ENCODE measurements at regions not wholly inside any gene's neighbourhood (a gene's known extent, or its start where the extent isn't known, plus 50 kb on each side); places are given as distances from the start of the nearest gene placed in this dataset.

GRCh38 chr15:100760357-100760903, 119.2 kb upstream of the ALDH1A3 start:
- no peak for DNase-seq (ENCODE audit: low read depth)
- H3K4me3 ChIP-seq (replicated peaks; ENCODE audit: low read depth, low read length), result no peak overlapping the region
- TF ChIP-seq, protein P1, sequence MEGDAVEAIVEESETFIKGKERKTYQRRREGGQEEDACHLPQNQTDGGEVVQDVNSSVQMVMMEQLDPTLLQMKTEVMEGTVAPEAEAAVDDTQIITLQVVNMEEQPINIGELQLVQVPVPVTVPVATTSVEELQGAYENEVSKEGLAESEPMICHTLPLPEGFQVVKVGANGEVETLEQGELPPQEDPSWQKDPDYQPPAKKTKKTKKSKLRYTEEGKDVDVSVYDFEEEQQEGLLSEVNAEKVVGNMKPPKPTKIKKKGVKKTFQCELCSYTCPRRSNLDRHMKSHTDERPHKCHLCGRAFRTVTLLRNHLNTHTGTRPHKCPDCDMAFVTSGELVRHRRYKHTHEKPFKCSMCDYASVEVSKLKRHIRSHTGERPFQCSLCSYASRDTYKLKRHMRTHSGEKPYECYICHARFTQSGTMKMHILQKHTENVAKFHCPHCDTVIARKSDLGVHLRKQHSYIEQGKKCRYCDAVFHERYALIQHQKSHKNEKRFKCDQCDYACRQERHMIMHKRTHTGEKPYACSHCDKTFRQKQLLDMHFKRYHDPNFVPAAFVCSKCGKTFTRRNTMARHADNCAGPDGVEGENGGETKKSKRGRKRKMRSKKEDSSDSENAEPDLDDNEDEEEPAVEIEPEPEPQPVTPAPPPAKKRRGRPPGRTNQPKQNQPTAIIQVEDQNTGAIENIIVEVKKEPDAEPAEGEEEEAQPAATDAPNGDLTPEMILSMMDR (IDR thresholded peaks at IDR 0.05; ENCODE audit: low read length, missing control alignments), result no peak

- TF ChIP-seq, protein P1 (IDR thresholded peaks at IDR 0.05; ENCODE audit: low read length, missing control alignments), result no peak
- H3K4me3 ChIP-seq (replicated peaks; ENCODE audit: low read depth, low read length), result no peak overlapping the region
- no peak for DNase-seq (ENCODE audit: low read depth)
Measured at GRCh38 chr15:100761290-100761935, 118.2 kb upstream of the ALDH1A3 start.

DNA sequence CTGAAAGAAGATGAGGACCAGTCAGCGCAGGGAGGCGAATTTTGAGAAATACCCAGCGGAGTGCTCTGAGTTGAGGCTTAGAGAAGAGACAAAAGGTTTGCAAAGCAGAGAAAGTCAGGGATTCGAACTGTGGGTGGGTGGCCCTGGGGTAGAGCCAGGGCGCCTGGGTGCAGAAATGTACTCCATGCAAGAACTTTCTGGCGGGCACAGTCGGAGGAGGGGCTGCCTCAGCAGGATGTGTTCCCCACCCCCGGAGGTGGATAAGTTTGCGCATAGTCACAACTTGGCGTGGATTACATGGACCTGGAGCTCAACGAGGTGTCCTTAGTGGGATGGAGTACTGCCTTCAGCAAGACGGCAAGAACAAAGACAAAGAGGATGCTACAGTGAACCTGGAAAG, 117.3 kb upstream of the ALDH1A3 start:
- no peak for DNase-seq (ENCODE audit: low read depth)
- TF ChIP-seq, protein P1 (IDR thresholded peaks at IDR 0.05; ENCODE audit: low read length, missing control alignments), result no peak
- H3K4me3 ChIP-seq (replicated peaks; ENCODE audit: low read depth, low read length), result no peak overlapping the region

- DNase-seq (ENCODE audit: low read depth), result no peak
- no peak overlapping the region for H3K4me3 ChIP-seq (replicated peaks; ENCODE audit: low read depth, low read length)
- TF ChIP-seq, protein P1 (IDR thresholded peaks at IDR 0.05; ENCODE audit: low read length, missing control alignments), result no peak
Measured at GRCh38 chr15:100762913-100763834, 116.5 kb upstream of the ALDH1A3 start.

- no peak overlapping the region for H3K4me3 ChIP-seq (replicated peaks; ENCODE audit: low read depth, low read length)
- peak; percentile 31 for DNase-seq (ENCODE audit: low read depth)
- TF ChIP-seq, protein P1 (IDR thresholded peaks at IDR 0.05; ENCODE audit: low read length, missing control alignments), result no peak
Measured at GRCh38 chr15:100763835-100764750, 115.5 kb upstream of the ALDH1A3 start.

DNA sequence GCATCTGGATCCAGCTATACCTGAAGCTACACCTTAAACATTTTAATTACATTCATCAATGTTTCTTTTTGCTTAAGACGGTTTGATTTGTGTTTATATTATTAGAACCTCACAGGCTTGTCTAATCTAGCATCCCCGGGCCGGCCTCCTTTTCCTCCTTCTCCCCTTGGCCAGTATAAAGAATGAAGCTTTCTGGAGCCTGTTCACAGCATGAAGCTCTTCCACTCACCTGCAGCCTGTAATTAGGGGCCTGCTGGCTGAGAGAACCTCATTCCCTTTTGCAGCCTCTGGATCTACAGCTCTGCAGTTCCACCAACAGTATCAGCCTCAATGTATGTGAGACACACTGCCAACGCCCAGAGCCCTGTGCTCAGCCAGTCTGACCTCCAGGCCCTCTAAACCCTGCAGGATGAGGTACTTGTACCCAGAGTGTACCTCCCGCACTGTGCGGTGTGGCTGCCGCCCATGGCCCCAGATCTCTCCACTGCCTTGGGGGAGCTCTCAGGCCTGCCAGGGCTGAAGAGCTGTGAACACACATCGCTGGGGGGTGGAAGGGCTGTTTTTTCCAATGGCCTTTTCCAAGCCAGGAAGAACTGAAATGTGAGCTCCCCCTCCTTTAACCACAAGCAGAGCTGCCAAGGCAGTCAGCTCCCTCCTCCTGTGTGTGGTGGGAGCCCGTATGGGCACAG, 114.7 kb upstream of the ALDH1A3 start:
- DNase-seq (ENCODE audit: low read depth), result peak; percentile 88
- H3K4me3 ChIP-seq (replicated peaks; ENCODE audit: low read depth, low read length), result no peak overlapping the region
- TF ChIP-seq, protein P1 (IDR thresholded peaks at IDR 0.05; ENCODE audit: low read length, missing control alignments), result no peak

Measured in fibroblast of pulmonary artery (primary cell).